HCT116 (cell line): ENCODE measurements at regions not wholly inside any gene's neighbourhood (a gene's known extent, or its start where the extent isn't known, plus 50 kb on each side); places are given as distances from the start of the nearest gene placed in this dataset.

Experiments used
- CTCF ChIP-seq, 3 experiments: fragments of 200-600 bp in 1 of 3; sonication (generic) in 1 of 3; IDR thresholded peaks in 2 of 3; conservative IDR thresholded peaks in 1 of 3; 2 replicates each; pipeline ENCODE4 v1.5.1; 2012 to 2017; ENCODE audit warnings: low read depth in 2 of 3, low read length in 2 of 3, antibody characterized with exemption in 1 of 3, borderline replicate concordance in 1 of 3, control low read depth in 1 of 3, mild to moderate bottlenecking in 1 of 3, mixed read lengths in 1 of 3, mixed run types in 1 of 3, moderate library complexity in 1 of 3; ENCODE audit not compliant: insufficient read depth in 1 of 3
- POLR2A ChIP-seq: IDR thresholded peaks from 2 replicates; pipeline ENCODE4 v1.7.0; 2011; ENCODE audit warnings: borderline replicate concordance; ENCODE audit not compliant: insufficient read depth, insufficient read length; ENCODE audit errors: extremely low read depth
- SRF ChIP-seq: IDR thresholded peaks from 2 replicates; pipeline ENCODE4 v1.6.1; 2012; ENCODE audit warnings: low read depth
- TCF7L2 ChIP-seq: IDR thresholded peaks from 2 replicates; pipeline ENCODE4 v1.7.0; 2011; ENCODE audit warnings: borderline replicate concordance, inconsistent platforms; ENCODE audit not compliant: insufficient read depth, insufficient read length; ENCODE audit errors: extremely low read depth

- TF ChIP-seq CTCF (IDR thresholded peaks at IDR 0.05 in 2 of 3, conservative IDR thresholded peaks at IDR 0.05 in 1 of 3; ENCODE audit: borderline replicate concordance in 1 of 3, insufficient read depth in 1 of 3, low read depth in 2 of 3, low read length in 2 of 3) (no peak), POLR2A (no peak), SRF (no peak), TCF7L2 (no peak)
Observed at GRCh38 chr20:40359131-40359912, 329.7 kb downstream of the MAFB start.
